Small intestine (tissue), 7 donors: ENCODE measurements at regions not wholly inside any gene's neighbourhood (a gene's known extent, or its start where the extent isn't known, plus 50 kb on each side); places are given as distances from the start of the nearest gene placed in this dataset.
"Not testable (repeated sequence)": the region's sequence is repeated elsewhere in the genome, so short reads cannot be mapped to it uniquely, and the experiment has no call there.

Experiments
- DNase-seq, 2 donors: peaks; one replicate each; pipeline versions ENCODE4 v3.0.0 to v3.0.0-alpha.2; 2013
- FAIRE-seq: peaks from 2 replicates; lab custom pipeline; 2012; peaks lifted over from hg19 to GRCh38; lab: Jason Lieb, UNC
- H3K27ac ChIP-seq, 3 donors: one replicate each; pipeline ENCODE4 v1.5.1; 2013; ENCODE audit warnings: low read length in 2 of 3, mild to moderate bottlenecking in 2 of 3, control low read depth in 1 of 3, inconsistent platforms in 1 of 3, low read depth in 1 of 3, moderate library complexity in 1 of 3
- H3K27me3 ChIP-seq, 3 donors: one replicate each; pipeline ENCODE4 v1.6.1; 2013; ENCODE audit warnings: low read length in 3 of 3, inconsistent platforms in 1 of 3; ENCODE audit not compliant: control insufficient read depth in 3 of 3, insufficient read depth in 3 of 3
- H3K36me3 ChIP-seq, 3 donors: one replicate each; pipeline ENCODE4 v1.6.1; 2013; ENCODE audit warnings: low read length in 3 of 3, inconsistent platforms in 1 of 3, low read depth in 1 of 3, mild to moderate bottlenecking in 1 of 3, moderate library complexity in 1 of 3; ENCODE audit not compliant: control insufficient read depth in 3 of 3, insufficient read depth in 2 of 3
- H3K4me1 ChIP-seq, 3 donors: one replicate each; pipeline ENCODE4 v1.6.1; 2013; ENCODE audit warnings: low read length in 2 of 3, inconsistent platforms in 1 of 3, low read depth in 1 of 3, mild to moderate bottlenecking in 1 of 3, moderate library complexity in 1 of 3; ENCODE audit not compliant: control insufficient read depth in 3 of 3, insufficient read depth in 2 of 3
- H3K4me3 ChIP-seq, 3 donors: one replicate each; pipeline ENCODE4 v1.5.1; 2013; ENCODE audit warnings: low read length in 3 of 3, control low read depth in 1 of 3, inconsistent platforms in 1 of 3, low read depth in 1 of 3, mild to moderate bottlenecking in 1 of 3, moderate library complexity in 1 of 3
- H3K9me3 ChIP-seq, 2 donors: one replicate each; pipeline ENCODE4 v1.6.1; 2013; ENCODE audit warnings: low read depth in 1 of 2, low read length in 1 of 2; ENCODE audit not compliant: control insufficient read depth in 2 of 2, insufficient read depth in 1 of 2
- WGBS, 3 donors: extraction: QIAGEN DNeasy Blood & Tissue Kit; methylation state at CpG; one replicate each; pipeline ENCODE4 v1.1.7; 2013; 5-methylcytosine and 5-hydroxymethylcytosine counted together
- donor health status: healthy with polysubstance abuse.
- donor health status: control.
- donor health status: control.
- donor health status: Bipolar disorder and iron deficiency.
- donor health status: healthy.

GRCh38 chr1:73310797-73311381, 887.1 kb downstream of the LRRIQ3 start:
- Histone ChIP-seq H3K36me3 (no peaks in the 10 kb centered on the region), H3K9me3 (no peaks in the 10 kb centered on the region), H3K27me3 (no peaks in the 10 kb centered on the region), H3K4me1 (no peaks in the 10 kb centered on the region), H3K4me3 (no peak overlapping the region), H3K27ac (no peak overlapping the region)
- FAIRE-seq (no peak), DNase-seq (no peak)
- WGBS, 3 donors, result 61 to 81% (median 66%) methylated on average over 4 of the region's 4 CpGs

GRCh38 chr1:73306899-73307555, 890.9 kb downstream of the LRRIQ3 start:
- Histone ChIP-seq H3K36me3 (no peaks in the 10 kb centered on the region), H3K27ac (no peak overlapping the region), H3K9me3 (peaks cover 0 to 3% of the 10 kb centered on the region in 2 donors), H3K4me1 (no peaks in the 10 kb centered on the region), H3K27me3 (no peaks in the 10 kb centered on the region), H3K4me3 (no peak overlapping the region)
- no peak for FAIRE-seq
- WGBS, 3 donors, result 91 to 95% (median 92%) methylated on average over 2 of the region's 2 CpGs
- no peak for DNase-seq

- DNase-seq (no peak), FAIRE-seq (no peak)
- WGBS, 3 donors, result 82 to 89% (median 84%) methylated on average over 2 of the region's 2 CpGs
Measured at GRCh38 chr1:73273886-73274285, 924.1 kb downstream of the LRRIQ3 start.

GRCh38 chr1:73245196-73245595, 952.8 kb downstream of the LRRIQ3 start:
- H3K27me3 ChIP-seq, H3K27ac ChIP-seq, FAIRE-seq, H3K4me3 ChIP-seq, H3K4me1 ChIP-seq, H3K9me3 ChIP-seq, H3K36me3 ChIP-seq, DNase-seq: not testable (repeated sequence)

More at GRCh38 chr1:73273886-73274285, 924.1 kb downstream of the LRRIQ3 start:
- Histone ChIP-seq H3K27ac (no peak overlapping the region), H3K4me1 (no peaks in the 10 kb centered on the region), H3K36me3 (no peaks in the 10 kb centered on the region), H3K9me3 (peaks cover 0 to 11% of the 10 kb centered on the region in 2 donors), H3K27me3 (no peaks in the 10 kb centered on the region), H3K4me3 (no peak overlapping the region)

GRCh38 chr1:73218995-73219546, 936.7 kb upstream of the NEGR1 start:
- WGBS, 3 donors, result 24 to 38% (median 30%) methylated on average over 2 of the region's 2 CpGs

GRCh38 chr1:73205294-73205973, 923.1 kb upstream of the NEGR1 start:
- WGBS, 3 donors, result 55 to 67% (median 67%) methylated on average over 5 of the region's 5 CpGs
- Histone ChIP-seq H3K9me3 (peaks cover 0 to 13% of the 10 kb centered on the region in 2 donors), H3K4me1 (no peaks in the 10 kb centered on the region), H3K27ac (no peak overlapping the region), H3K4me3 (no peak overlapping the region), H3K27me3 (no peaks in the 10 kb centered on the region), H3K36me3 (no peaks in the 10 kb centered on the region)
- FAIRE-seq (no peak), DNase-seq (no peak)

More at GRCh38 chr1:73218995-73219546, 936.7 kb upstream of the NEGR1 start:
- Histone ChIP-seq H3K4me1 (no peaks in the 10 kb centered on the region), H3K36me3 (no peaks in the 10 kb centered on the region), H3K9me3 (peaks cover 0 to 10% of the 10 kb centered on the region in 2 donors), H3K4me3 (no peak overlapping the region), H3K27me3 (no peaks in the 10 kb centered on the region), H3K27ac (no peak overlapping the region)
- FAIRE-seq (no peak), DNase-seq (no peak)

GRCh38 chr1:73197972-73198371, 915.6 kb upstream of the NEGR1 start:
- no peak overlapping the region for H3K4me3 ChIP-seq
- H3K4me1 ChIP-seq, result no peaks in the 10 kb centered on the region
- FAIRE-seq, result no peak
- no peaks in the 10 kb centered on the region for H3K27me3 ChIP-seq
- H3K27ac ChIP-seq, result no peak overlapping the region
- H3K36me3 ChIP-seq, result no peaks in the 10 kb centered on the region
- no peak for DNase-seq
- H3K9me3 ChIP-seq, result peaks cover 0 to 10% of the 10 kb centered on the region in 2 donors
- WGBS, 3 donors, result 92 to 94% (median 94%) methylated on average over 1 of the region's 1 CpG

- FAIRE-seq, result no peak
- no peaks in the 10 kb centered on the region for H3K27me3 ChIP-seq
- WGBS, 3 donors, result 81 to 90% (median 81%) methylated on average over 1 of the region's 1 CpG
- H3K27ac ChIP-seq, result no peak overlapping the region
- H3K4me3 ChIP-seq, result no peak overlapping the region
- H3K36me3 ChIP-seq, result no peaks in the 10 kb centered on the region
- no peak for DNase-seq
- H3K4me1 ChIP-seq, result no peaks in the 10 kb centered on the region
- H3K9me3 ChIP-seq, result peaks cover 0 to 10% of the 10 kb centered on the region in 2 donors
Measured at GRCh38 chr1:73194965-73195364, 912.6 kb upstream of the NEGR1 start.
